Ishikawa (cell line): ENCODE measurements at regions not wholly inside any gene's neighbourhood (a gene's known extent, or its start where the extent isn't known, plus 50 kb on each side); places are given as distances from the start of the nearest gene placed in this dataset.

Experiments used
- CEBPB ChIP-seq: IDR thresholded peaks from 2 replicates; pipeline ENCODE4 v1.6.1; 2012
- CREB1 ChIP-seq: IDR thresholded peaks from 2 replicates; pipeline ENCODE4 v1.6.1; 2012; ENCODE audit warnings: low read depth
- EGR1 ChIP-seq: IDR thresholded peaks from 2 replicates; pipeline ENCODE4 v1.6.1; 2012
- EP300 ChIP-seq: IDR thresholded peaks from 2 replicates; pipeline ENCODE4 v1.6.1; 2012; ENCODE audit warnings: borderline replicate concordance
- FOXM1 ChIP-seq: IDR thresholded peaks from 2 replicates; pipeline ENCODE4 v1.6.1; 2012; ENCODE audit warnings: low read depth, borderline replicate concordance
- NFIC ChIP-seq: IDR thresholded peaks from 2 replicates; pipeline ENCODE4 v1.6.1; 2012
- REST ChIP-seq: IDR thresholded peaks from 2 replicates; pipeline ENCODE4 v1.6.1; 2012; ENCODE audit warnings: low read depth, mild to moderate bottlenecking
- TCF12 ChIP-seq: IDR thresholded peaks from 2 replicates; pipeline ENCODE4 v1.6.1; 2012; ENCODE audit warnings: low read depth
- USF1 ChIP-seq: IDR thresholded peaks from 2 replicates; pipeline ENCODE4 v1.6.1; 2012
- YY1 ChIP-seq: IDR thresholded peaks from 2 replicates; pipeline ENCODE4 v1.6.1; 2012; ENCODE audit warnings: low read depth
- ZBTB7A ChIP-seq: IDR thresholded peaks from 2 replicates; pipeline ENCODE4 v1.6.1; 2012; ENCODE audit warnings: low read depth

GRCh38 chr6:56759521-56759920, 116.8 kb upstream of the DST start:
- TF ChIP-seq CREB1: no peak
- no peak for TF ChIP-seq USF1
- no peak for TF ChIP-seq NFIC
- no peak for TF ChIP-seq TCF12
- no peak for TF ChIP-seq EP300
- TF ChIP-seq REST: no peak
- TF ChIP-seq CEBPB: no peak
- no peak for TF ChIP-seq EGR1
- no peak for TF ChIP-seq FOXM1
- no peak for TF ChIP-seq YY1
- no peak for TF ChIP-seq ZBTB7A
